Nephron (organoid): ENCODE measurements at regions not wholly inside any gene's neighbourhood (a gene's known extent, or its start where the extent isn't known, plus 50 kb on each side); places are given as distances from the start of the nearest gene placed in this dataset.
"Not testable (repeated sequence)": the region's sequence is repeated elsewhere in the genome, so short reads cannot be mapped to it uniquely, and the experiment has no call there.

Experiments
- H3K27ac Mint-ChIP-seq, 3 experiments: 2 replicates each; pipeline ENCODE4 v1.8.0; 2020; ENCODE audit warnings: mixed read lengths in 3 of 3, mild to moderate bottlenecking in 2 of 3, moderate library complexity in 1 of 3
- H3K27me3 Mint-ChIP-seq: 2 replicates; pipeline ENCODE4 v1.8.0; 2021; ENCODE audit warnings: low read depth, mild to moderate bottlenecking, moderate library complexity, mixed read lengths
- H3K36me3 Mint-ChIP-seq: 2 replicates; pipeline ENCODE4 v1.8.0; 2020; ENCODE audit warnings: low read depth, mixed read lengths
- H3K4me1 Mint-ChIP-seq: 2 replicates; pipeline ENCODE4 v1.8.0; 2020; ENCODE audit warnings: mixed read lengths
- H3K4me3 Mint-ChIP-seq, 3 experiments: 2 replicates each; pipeline ENCODE4 v1.8.0; 2020; ENCODE audit warnings: mild to moderate bottlenecking in 3 of 3, mixed read lengths in 3 of 3, moderate library complexity in 2 of 3
- H3K9me3 Mint-ChIP-seq: 2 replicates; pipeline ENCODE4 v1.8.0; 2020; ENCODE audit warnings: mixed read lengths
- TF ChIP-seq, protein P1 (sequence below), 3 experiments: fragments of 200-600 bp; sonication (generic); IDR thresholded peaks; one replicate each; pipeline ENCODE4 v1.5.0; 2021; ENCODE audit warnings: antibody characterized with exemption in 3 of 3; ENCODE audit not compliant: unreplicated experiment in 3 of 3

DNA sequence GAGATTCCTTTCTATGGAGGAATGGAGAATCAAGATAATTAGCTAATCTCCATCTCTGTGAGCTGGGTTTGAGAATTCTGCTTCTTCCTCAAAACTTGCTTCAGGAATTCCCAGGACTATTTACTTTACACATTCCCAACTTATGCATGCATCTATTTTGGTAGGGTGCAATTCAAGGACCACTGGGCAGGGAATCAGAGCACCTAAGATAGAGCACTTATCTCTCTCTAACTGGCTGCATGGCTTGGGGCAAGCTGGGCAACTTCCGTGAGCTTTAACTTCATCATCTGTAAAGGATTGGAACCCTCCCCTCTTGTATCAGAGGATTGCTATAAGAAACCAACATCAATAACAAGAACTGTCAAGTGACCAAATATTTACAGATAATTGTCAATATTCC, 160.2 kb downstream of the PDCD6IP start:
- Mint-ChIP-seq H3K9me3 (peaks cover 8% of the 10 kb centered on the region), H3K36me3 (no peaks in the 10 kb centered on the region), H3K27me3 (no peaks in the 10 kb centered on the region), H3K27ac (no peak overlapping the region), H3K4me1 (no peaks in the 10 kb centered on the region), H3K4me3 (no peak overlapping the region)
- TF ChIP-seq, protein P1, sequence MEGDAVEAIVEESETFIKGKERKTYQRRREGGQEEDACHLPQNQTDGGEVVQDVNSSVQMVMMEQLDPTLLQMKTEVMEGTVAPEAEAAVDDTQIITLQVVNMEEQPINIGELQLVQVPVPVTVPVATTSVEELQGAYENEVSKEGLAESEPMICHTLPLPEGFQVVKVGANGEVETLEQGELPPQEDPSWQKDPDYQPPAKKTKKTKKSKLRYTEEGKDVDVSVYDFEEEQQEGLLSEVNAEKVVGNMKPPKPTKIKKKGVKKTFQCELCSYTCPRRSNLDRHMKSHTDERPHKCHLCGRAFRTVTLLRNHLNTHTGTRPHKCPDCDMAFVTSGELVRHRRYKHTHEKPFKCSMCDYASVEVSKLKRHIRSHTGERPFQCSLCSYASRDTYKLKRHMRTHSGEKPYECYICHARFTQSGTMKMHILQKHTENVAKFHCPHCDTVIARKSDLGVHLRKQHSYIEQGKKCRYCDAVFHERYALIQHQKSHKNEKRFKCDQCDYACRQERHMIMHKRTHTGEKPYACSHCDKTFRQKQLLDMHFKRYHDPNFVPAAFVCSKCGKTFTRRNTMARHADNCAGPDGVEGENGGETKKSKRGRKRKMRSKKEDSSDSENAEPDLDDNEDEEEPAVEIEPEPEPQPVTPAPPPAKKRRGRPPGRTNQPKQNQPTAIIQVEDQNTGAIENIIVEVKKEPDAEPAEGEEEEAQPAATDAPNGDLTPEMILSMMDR (IDR thresholded peaks at IDR 0.05; ENCODE audit: unreplicated experiment in 3 of 3) = no peak

- Mint-ChIP-seq H3K4me1 (no peaks in the 10 kb centered on the region), H3K27ac (no peak overlapping the region), H3K27me3 (no peaks in the 10 kb centered on the region), H3K9me3 (peaks cover 17% of the 10 kb centered on the region), H3K36me3 (no peaks in the 10 kb centered on the region), H3K4me3 (no peak overlapping the region)
- TF ChIP-seq, protein P1 (IDR thresholded peaks at IDR 0.05; ENCODE audit: unreplicated experiment in 3 of 3) = no peak
Observed at GRCh38 chr3:33962396-33962795, 164.0 kb downstream of the PDCD6IP start.

DNA sequence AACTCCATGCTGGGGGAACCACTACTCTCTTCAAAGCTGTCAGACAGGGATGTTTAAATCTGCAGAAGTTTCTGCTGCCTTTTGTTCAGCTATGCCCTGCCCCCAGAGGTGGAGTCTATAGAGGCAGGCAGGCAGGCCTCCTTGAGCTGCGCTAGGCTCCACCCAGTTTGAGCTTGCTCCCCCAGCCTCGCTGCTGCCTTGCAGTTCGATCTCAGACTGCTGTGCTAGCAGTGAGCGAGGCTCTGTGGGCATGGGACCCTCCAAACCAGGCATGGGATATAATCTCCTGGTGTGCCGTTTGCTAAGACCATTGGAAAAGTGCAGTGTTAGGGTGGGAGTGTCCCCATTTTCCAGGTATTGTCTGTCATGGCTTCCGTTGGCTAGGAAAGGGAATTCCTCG, 171.8 kb downstream of the PDCD6IP start:
- not testable (repeated sequence) for H3K27ac Mint-ChIP-seq, H3K36me3 Mint-ChIP-seq, H3K27me3 Mint-ChIP-seq, H3K4me1 Mint-ChIP-seq, H3K4me3 Mint-ChIP-seq
- peaks cover 32% of the 10 kb centered on the region for H3K9me3 Mint-ChIP-seq

- Mint-ChIP-seq H3K9me3 (peaks cover 32% of the 10 kb centered on the region), H3K4me1 (no peaks in the 10 kb centered on the region)
Observed at GRCh38 chr3:33971055-33971454, 172.6 kb downstream of the PDCD6IP start.

DNA sequence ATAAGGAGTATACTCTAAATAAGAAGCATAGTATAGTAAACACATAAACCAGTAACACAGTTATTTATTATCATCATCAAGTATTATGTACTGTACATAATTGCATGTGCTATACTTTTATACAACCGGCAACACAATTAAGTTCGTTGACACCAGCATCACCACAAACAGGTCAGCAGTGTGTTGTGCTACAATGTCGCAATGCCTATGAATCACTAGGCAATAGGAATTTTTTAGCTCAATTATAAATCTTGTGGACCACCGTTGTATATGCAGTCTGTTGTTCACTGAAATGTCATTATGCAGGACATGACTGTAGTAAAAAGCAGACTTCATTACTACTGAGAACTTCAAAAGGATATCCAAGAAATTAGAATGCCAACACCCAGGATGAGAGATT, 177.0 kb downstream of the PDCD6IP start:
- TF ChIP-seq, protein P1 (IDR thresholded peaks at IDR 0.05; ENCODE audit: unreplicated experiment in 3 of 3) = no peak

More at GRCh38 chr3:33971055-33971454, 172.6 kb downstream of the PDCD6IP start:
- Mint-ChIP-seq H3K27me3 (no peaks in the 10 kb centered on the region), H3K36me3 (peaks cover 6% of the 10 kb centered on the region), H3K27ac (no peak overlapping the region), H3K4me3 (no peak overlapping the region)
- TF ChIP-seq, protein P1 (IDR thresholded peaks at IDR 0.05; ENCODE audit: unreplicated experiment in 3 of 3) = no peak

DNA sequence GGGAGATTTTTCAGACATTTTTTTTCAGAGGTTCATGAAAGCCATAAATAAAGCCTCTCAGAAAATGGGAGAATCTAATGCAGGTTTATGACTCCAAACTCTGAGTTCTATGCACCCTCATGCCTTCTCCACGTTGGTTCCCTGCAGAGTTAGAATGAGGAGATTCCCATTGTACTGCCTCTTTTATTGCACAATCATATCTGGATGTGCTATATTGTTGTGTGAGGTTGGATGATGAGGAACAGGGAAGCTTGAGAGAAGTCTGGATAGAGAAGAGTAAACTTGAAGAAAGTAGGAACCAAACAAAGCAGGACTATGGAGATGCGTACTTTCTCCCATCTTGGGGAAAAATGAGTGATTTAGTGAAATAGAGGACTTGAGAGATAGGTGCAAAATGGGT, 178.8 kb downstream of the PDCD6IP start:
- no peaks in the 10 kb centered on the region for H3K27me3 Mint-ChIP-seq
- no peak overlapping the region for H3K4me3 Mint-ChIP-seq
- no peaks in the 10 kb centered on the region for H3K4me1 Mint-ChIP-seq
- H3K36me3 Mint-ChIP-seq = no peaks in the 10 kb centered on the region
- TF ChIP-seq, protein P1 (IDR thresholded peaks at IDR 0.05; ENCODE audit: unreplicated experiment in 3 of 3) = no peak
- H3K9me3 Mint-ChIP-seq = no peaks in the 10 kb centered on the region
- H3K27ac Mint-ChIP-seq = no peak overlapping the region

More for the DNA sequence above, 177.0 kb downstream of the PDCD6IP start:
- Mint-ChIP-seq H3K27me3 (no peaks in the 10 kb centered on the region), H3K4me1 (no peaks in the 10 kb centered on the region), H3K36me3 (peaks cover 6% of the 10 kb centered on the region), H3K27ac (no peak overlapping the region), H3K4me3 (no peak overlapping the region), H3K9me3 (peaks cover 10% of the 10 kb centered on the region)
